Mesendoderm (in vitro differentiated cells): ENCODE measurements at regions not wholly inside any gene's neighbourhood (a gene's known extent, or its start where the extent isn't known, plus 50 kb on each side); places are given as distances from the start of the nearest gene placed in this dataset.

ENCODE experiments used
- DNase-seq: peaks from one replicate; pipeline ENCODE4 v3.0.0; 2013
- H2AK5ac ChIP-seq: 2 replicates; pipeline ENCODE4 v1.6.1; 2013; ENCODE audit warnings: low read length, inconsistent platforms
- H2BK120ac ChIP-seq: 2 replicates; pipeline ENCODE4 v1.6.1; 2013; ENCODE audit warnings: low read depth, mild to moderate bottlenecking, low read length, moderate library complexity, mixed read lengths
- H2BK15ac ChIP-seq: replicated peaks from 2 replicates; pipeline ENCODE4 v1.6.1; 2013; ENCODE audit warnings: low read depth, mild to moderate bottlenecking, moderate library complexity
- H2BK5ac ChIP-seq: 2 replicates; pipeline ENCODE4 v1.6.1; 2013; ENCODE audit warnings: low read length, inconsistent platforms
- H3K18ac ChIP-seq: 2 replicates; pipeline ENCODE4 v1.6.1; 2013; ENCODE audit warnings: mild to moderate bottlenecking, low read length, mixed read lengths
- H3K23ac ChIP-seq: one replicate; pipeline ENCODE4 v1.6.1; 2013; ENCODE audit warnings: low read length
- H3K27ac ChIP-seq: 2 replicates; pipeline ENCODE4 v1.5.1; 2013; ENCODE audit warnings: low read depth, mild to moderate bottlenecking, inconsistent platforms, low read length, moderate library complexity
- H3K27me3 ChIP-seq: 2 replicates; pipeline ENCODE4 v1.6.1; 2013; ENCODE audit warnings: low read length, control low read depth, mild to moderate bottlenecking, inconsistent platforms; ENCODE audit not compliant: insufficient read depth, poor library complexity
- H3K36me3 ChIP-seq: 2 replicates; pipeline ENCODE4 v1.6.1; 2013; ENCODE audit warnings: low read length, inconsistent platforms; ENCODE audit not compliant: control insufficient read depth, insufficient read depth
- H3K4ac ChIP-seq: one replicate; pipeline ENCODE4 v1.6.1; 2013; ENCODE audit warnings: low read depth, mild to moderate bottlenecking, low read length, moderate library complexity
- H3K4me1 ChIP-seq: 2 replicates; pipeline ENCODE4 v1.6.1; 2013; ENCODE audit warnings: low read depth, low read length, inconsistent platforms; ENCODE audit not compliant: control insufficient read depth
- H3K4me2 ChIP-seq: 2 replicates; pipeline ENCODE4 v1.6.1; 2013; ENCODE audit warnings: low read length
- H3K4me3 ChIP-seq: 2 replicates; pipeline ENCODE4 v1.5.1; 2013; ENCODE audit warnings: mild to moderate bottlenecking, low read length
- H3K56ac ChIP-seq: one replicate; pipeline ENCODE4 v1.6.1; 2013; ENCODE audit warnings: low read length
- H3K79me1 ChIP-seq: 2 replicates; pipeline ENCODE4 v1.6.1; 2013; ENCODE audit warnings: low read length, inconsistent platforms
- H3K79me2 ChIP-seq: 2 replicates; pipeline ENCODE4 v1.6.1; 2013; ENCODE audit warnings: mild to moderate bottlenecking, low read length; ENCODE audit not compliant: control insufficient read depth, insufficient read depth
- H3K9ac ChIP-seq: 2 replicates; pipeline ENCODE4 v1.6.1; 2013; ENCODE audit warnings: low read length, inconsistent platforms
- H4K5ac ChIP-seq: one replicate; pipeline ENCODE4 v1.6.1; 2013; ENCODE audit warnings: low read length
- H4K8ac ChIP-seq: one replicate; pipeline ENCODE4 v1.6.1; 2013; ENCODE audit warnings: low read depth, mild to moderate bottlenecking, control low read depth, low read length, moderate library complexity
- WGBS: extraction: QIAGEN DNeasy Blood & Tissue Kit; methylation state at CpG from one replicate; pipeline ENCODE4 v1.1.7; 2013; ENCODE audit warnings: low lambda C conversion rate, missing lambda C conversion rate; ENCODE audit not compliant: insufficient coverage; ENCODE audit errors: extremely low coverage; 5-methylcytosine and 5-hydroxymethylcytosine counted together

- Histone ChIP-seq H2BK15ac (no peak overlapping the region), H3K9ac (no peak overlapping the region), H3K23ac (no peak overlapping the region), H3K79me2 (no peaks in the 10 kb centered on the region), H2AK5ac (no peak overlapping the region), H4K5ac (no peak overlapping the region), H3K27me3 (no peaks in the 10 kb centered on the region), H3K79me1 (no peaks in the 10 kb centered on the region), H2BK120ac (no peak overlapping the region), H3K4ac (no peak overlapping the region), H3K4me3 (no peak overlapping the region), H4K8ac (no peak overlapping the region), H2BK5ac (no peak overlapping the region), H3K27ac (no peak overlapping the region), H3K56ac (no peak overlapping the region), H3K4me1 (no peaks in the 10 kb centered on the region), H3K36me3 (no peaks in the 10 kb centered on the region), H3K18ac (no peak overlapping the region), H3K4me2 (no peak overlapping the region)
- no CpG with 5 or more reads among the region's 12 CpGs for WGBS
- no peak for DNase-seq
These were observed 51.9 kb upstream of the CHST15 start for GRCh38 chr10:124145109-124145870.

- Histone ChIP-seq H3K4me3 (no peak overlapping the region), H2BK120ac (no peak overlapping the region), H3K18ac (no peak overlapping the region), H4K8ac (no peak overlapping the region), H2AK5ac (no peak overlapping the region), H2BK15ac (no peak overlapping the region), H3K56ac (no peak overlapping the region), H3K4me1 (no peaks in the 10 kb centered on the region), H2BK5ac (no peak overlapping the region), H3K27ac (no peak overlapping the region), H3K23ac (no peak overlapping the region), H3K79me1 (no peaks in the 10 kb centered on the region), H3K4ac (no peak overlapping the region), H3K36me3 (no peaks in the 10 kb centered on the region), H3K27me3 (no peaks in the 10 kb centered on the region), H4K5ac (no peak overlapping the region), H3K79me2 (no peaks in the 10 kb centered on the region), H3K9ac (no peak overlapping the region), H3K4me2 (no peak overlapping the region)
- no peak for DNase-seq
- no CpG with 5 or more reads among the region's 9 CpGs for WGBS
These were observed 51.1 kb upstream of the CHST15 start for GRCh38 chr10:124144536-124144935.

- no peak overlapping the region for H4K8ac ChIP-seq
- WGBS, result no CpG with 5 or more reads among the region's 6 CpGs
- no peak overlapping the region for H3K4me2 ChIP-seq
- no peak overlapping the region for H3K23ac ChIP-seq
- no peak overlapping the region for H2BK120ac ChIP-seq
- H3K36me3 ChIP-seq, result no peaks in the 10 kb centered on the region
- H3K27me3 ChIP-seq, result no peaks in the 10 kb centered on the region
- no peak overlapping the region for H3K4me3 ChIP-seq
- no peak overlapping the region for H2AK5ac ChIP-seq
- H4K5ac ChIP-seq, result no peak overlapping the region
- no peak overlapping the region for H3K27ac ChIP-seq
- no peak overlapping the region for H2BK15ac ChIP-seq
- no peak overlapping the region for H3K4ac ChIP-seq
- no peak overlapping the region for H2BK5ac ChIP-seq
- no peak overlapping the region for H3K18ac ChIP-seq
- no peak overlapping the region for H3K9ac ChIP-seq
- no peaks in the 10 kb centered on the region for H3K4me1 ChIP-seq
- DNase-seq, result no peak
- H3K56ac ChIP-seq, result no peak overlapping the region
- H3K79me1 ChIP-seq, result no peaks in the 10 kb centered on the region
- no peaks in the 10 kb centered on the region for H3K79me2 ChIP-seq
These were observed 50.3 kb upstream of the CHST15 start for GRCh38 chr10:124143721-124144120.
